ENCODE measurements at regions not wholly inside any gene's neighbourhood (a gene's known extent, or its start where the extent isn't known, plus 50 kb on each side); places are given as distances from the start of the nearest gene placed in this dataset.
"Not testable (repeated sequence)": the region's sequence is repeated elsewhere in the genome, so short reads cannot be mapped to it uniquely, and the experiment has no call there.

DNA sequence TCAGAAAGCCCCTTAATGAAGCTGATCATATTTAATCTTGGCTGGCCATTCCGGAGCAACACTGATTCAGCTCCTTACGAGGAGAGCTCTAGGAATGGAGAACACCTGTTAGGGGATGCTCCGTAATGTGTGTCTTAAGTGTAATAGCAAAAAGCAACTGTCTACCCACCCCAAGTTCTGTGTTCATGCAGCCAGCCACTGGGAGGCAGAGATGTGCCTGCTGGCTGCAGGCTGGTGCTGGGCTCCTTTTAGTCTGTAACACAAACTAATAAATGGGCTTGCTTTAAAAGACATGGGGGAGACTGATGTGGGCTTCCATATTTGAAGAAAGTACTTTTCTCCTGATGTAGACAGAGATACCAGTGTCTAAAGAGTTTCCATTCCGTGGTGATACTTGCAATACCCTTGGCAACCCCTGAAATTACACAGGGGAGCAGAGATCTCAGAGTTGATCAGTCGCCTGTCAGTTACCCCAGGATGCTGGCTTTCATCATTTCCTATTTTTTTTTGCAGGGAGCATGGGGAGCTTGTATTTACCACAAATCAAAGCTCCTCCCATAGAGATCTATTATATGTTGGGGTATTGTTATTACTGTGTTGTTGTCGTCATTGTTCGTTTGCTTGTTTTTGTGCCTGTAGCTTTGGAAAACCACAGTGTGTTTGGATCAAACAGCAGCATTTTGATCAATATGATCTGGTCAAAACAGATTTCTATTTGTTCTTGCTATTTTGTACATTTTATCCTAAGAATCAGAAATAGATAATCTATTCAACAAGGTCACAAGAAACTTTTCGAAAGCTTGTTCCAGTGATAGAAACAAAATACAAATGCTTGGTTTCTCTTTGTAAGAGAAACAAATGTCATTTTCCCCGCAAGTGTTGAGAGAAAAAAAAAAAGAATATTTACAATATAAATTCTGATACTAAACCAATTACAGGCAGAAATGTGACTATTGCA lies 65.8 kb downstream of the MTX3 start:
- no peak for DNase-seq (ENCODE audit: insufficient read length)
- FAIRE-seq: no peak
- TF ChIP-seq POLR2A (IDR thresholded peaks at IDR 0.05; ENCODE audit: low read depth, low read length) (no peak), POLR2AphosphoS5 (IDR thresholded peaks at IDR 0.05; ENCODE audit: low read depth, low read length) (no peak), TAF1 (IDR thresholded peaks at IDR 0.05; ENCODE audit: borderline replicate concordance, low read depth, low read length) (no peak)

DNA sequence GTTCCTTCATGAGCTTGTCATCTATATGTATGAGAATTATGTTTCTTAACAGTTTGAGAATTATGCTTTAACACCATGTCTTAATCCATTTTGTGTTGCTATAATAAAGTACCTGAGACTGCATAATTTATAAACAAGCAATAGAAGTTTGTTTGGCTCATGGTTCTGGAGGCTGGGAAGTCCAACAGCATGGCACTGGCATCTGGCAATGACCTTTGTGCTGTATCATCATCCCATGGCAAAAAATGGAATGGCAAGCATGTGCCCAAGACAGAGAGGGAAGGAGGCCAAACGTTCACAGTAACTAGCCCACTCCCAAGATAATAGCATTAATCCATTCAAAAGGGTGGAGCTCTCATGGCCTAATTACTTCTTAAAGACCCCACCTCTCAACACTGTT lies 67.6 kb downstream of the MTX3 start:
- TF ChIP-seq POLR2A (IDR thresholded peaks at IDR 0.05; ENCODE audit: low read depth, low read length) (no peak), POLR2AphosphoS5 (IDR thresholded peaks at IDR 0.05; ENCODE audit: low read depth, low read length) (no peak), TAF1 (IDR thresholded peaks at IDR 0.05; ENCODE audit: borderline replicate concordance, low read depth, low read length) (no peak)
- FAIRE-seq (no peak), DNase-seq (ENCODE audit: insufficient read length) (no peak)

DNA sequence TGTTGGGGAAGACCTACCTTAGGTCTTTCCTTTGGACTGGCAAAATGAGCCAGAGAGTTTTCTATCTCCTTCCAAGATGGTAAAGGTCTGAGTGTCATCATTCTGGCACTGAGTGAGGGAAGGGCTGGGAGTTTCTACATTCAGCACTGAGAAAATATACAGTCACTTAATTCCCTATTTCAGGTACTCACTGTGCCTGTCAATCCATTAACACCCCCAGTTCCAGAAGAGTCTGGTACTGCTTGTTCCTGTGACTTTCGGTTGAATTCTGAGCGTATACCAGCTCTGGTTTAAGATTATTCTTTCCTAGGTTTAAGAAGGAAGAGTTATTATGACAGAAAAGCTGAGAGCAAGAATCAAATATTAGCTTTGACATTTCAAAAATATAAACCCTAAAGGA lies 68.4 kb downstream of the MTX3 start:
- TF ChIP-seq POLR2AphosphoS5 (IDR thresholded peaks at IDR 0.05; ENCODE audit: low read depth, low read length): no peak
- TF ChIP-seq POLR2A (IDR thresholded peaks at IDR 0.05; ENCODE audit: low read depth, low read length): no peak
- no peak for TF ChIP-seq TAF1 (IDR thresholded peaks at IDR 0.05; ENCODE audit: borderline replicate concordance, low read depth, low read length)
- FAIRE-seq (no peak), DNase-seq (ENCODE audit: insufficient read length) (no peak)

DNA sequence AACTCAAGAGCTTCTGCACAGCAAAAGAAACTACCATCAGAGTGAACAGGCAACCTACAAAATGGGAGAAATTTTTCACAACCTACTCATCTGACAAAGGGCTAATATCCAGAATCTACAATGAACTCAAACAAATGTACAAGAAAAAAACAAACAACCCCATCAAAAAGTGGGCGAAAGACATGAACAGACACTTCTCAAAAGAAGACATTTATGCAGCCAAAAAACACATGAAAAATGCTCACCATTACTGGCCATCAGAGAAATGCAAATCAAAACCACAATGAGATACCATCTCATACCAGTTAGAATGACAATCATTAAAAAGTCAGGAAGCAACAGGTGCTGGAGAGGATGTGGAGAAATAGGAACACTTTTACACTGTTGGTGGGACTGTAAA lies 83.6 kb downstream of the MTX3 start:
- not testable (repeated sequence) for FAIRE-seq; DNase-seq (ENCODE audit: insufficient read length)

DNA sequence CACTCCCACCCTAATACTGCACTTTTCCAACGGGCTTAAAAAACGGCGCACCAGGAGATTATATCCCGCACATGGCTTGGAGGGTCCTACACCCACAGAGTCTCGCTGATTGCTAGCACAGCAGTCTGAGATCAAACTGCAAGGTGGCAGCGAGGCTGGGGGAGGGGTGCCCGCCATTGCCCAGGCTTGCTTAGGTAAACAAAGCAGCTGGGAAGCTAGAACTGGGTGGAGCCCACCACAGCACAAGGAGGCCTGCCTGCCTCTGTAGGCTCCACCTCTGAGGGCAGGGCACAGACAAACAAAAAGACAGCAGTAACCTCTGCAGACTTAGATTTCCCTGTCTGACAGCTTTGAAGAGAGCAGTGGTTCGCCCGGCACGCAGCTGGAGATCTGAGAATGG lies 88.5 kb downstream of the MTX3 start:
- not testable (repeated sequence) for DNase-seq (ENCODE audit: insufficient read length); FAIRE-seq

DNA sequence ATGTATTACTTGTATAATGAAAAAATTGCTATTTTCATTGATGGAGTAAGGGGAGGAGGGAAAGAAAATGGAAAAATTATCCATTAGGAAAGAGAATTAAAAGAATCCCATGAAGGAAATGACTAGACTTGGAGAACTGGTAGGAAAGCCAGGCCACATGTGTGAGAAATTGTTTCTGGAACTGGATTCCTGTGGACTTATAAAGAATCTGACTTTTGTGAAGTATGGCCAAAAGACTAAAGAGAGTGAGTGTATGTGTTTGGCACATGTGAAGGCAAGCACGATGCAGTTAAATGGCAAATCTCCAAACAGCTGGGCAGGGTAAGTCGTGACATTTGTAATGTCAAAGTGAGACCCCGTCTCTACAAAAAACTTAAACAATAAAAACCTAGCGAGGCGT lies 89.4 kb downstream of the MTX3 start:
- FAIRE-seq (no peak), DNase-seq (ENCODE audit: insufficient read length) (no peak)
- no peak for TF ChIP-seq POLR2A (IDR thresholded peaks at IDR 0.05; ENCODE audit: low read depth, low read length)
- TF ChIP-seq POLR2AphosphoS5 (IDR thresholded peaks at IDR 0.05; ENCODE audit: low read depth, low read length): no peak
- TF ChIP-seq TAF1 (IDR thresholded peaks at IDR 0.05; ENCODE audit: borderline replicate concordance, low read depth, low read length): no peak

DNA sequence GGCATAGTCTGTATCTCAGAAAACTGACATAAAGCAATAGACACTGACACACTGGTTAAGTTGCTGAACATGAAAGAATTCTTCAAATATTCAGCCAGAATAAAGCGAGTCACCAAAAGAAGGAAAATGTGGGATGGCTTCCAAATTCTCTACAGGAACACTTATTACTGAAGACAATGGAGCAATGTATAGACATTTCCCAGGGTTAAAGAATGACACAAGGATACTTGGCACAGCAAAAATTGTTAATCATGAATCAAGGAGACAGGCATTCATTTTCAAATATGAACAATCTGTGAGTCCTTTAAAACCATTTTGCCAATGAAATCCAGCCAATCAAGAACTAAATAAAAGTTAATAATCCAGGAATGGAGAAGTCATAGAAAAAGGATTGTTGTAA lies 92.5 kb downstream of the MTX3 start:
- FAIRE-seq: no peak
- TF ChIP-seq POLR2A (IDR thresholded peaks at IDR 0.05; ENCODE audit: low read depth, low read length): no peak
- TF ChIP-seq TAF1 (IDR thresholded peaks at IDR 0.05; ENCODE audit: borderline replicate concordance, low read depth, low read length): no peak
- no peak for TF ChIP-seq POLR2AphosphoS5 (IDR thresholded peaks at IDR 0.05; ENCODE audit: low read depth, low read length)

DNA sequence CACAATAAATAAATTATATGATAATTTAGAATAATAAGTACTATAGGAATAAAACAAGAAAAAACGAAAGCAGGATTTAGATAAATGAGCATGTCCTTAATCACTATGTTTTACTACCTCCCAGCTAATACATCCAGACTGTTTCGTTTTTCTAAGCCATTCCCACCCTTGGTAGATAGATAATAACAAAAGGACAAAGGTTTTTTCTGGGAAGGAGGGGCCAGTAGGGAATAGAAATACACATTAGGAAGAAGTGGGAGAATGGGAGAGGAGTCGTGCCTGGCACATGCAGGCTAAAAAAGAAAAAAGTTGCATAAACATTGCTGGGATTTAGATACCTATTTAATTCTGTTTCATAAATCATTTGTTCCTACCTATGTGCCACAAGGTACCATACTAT lies 97.1 kb downstream of the MTX3 start:
- no peak for FAIRE-seq
- no peak for TF ChIP-seq POLR2A (IDR thresholded peaks at IDR 0.05; ENCODE audit: low read depth, low read length)
- TF ChIP-seq POLR2AphosphoS5 (IDR thresholded peaks at IDR 0.05; ENCODE audit: low read depth, low read length): no peak
- TF ChIP-seq TAF1 (IDR thresholded peaks at IDR 0.05; ENCODE audit: borderline replicate concordance, low read depth, low read length): no peak
- DNase-seq (ENCODE audit: insufficient read length): no peak

More for the DNA sequence above, 92.5 kb downstream of the MTX3 start:
- no peak for DNase-seq (ENCODE audit: insufficient read length)

DNA sequence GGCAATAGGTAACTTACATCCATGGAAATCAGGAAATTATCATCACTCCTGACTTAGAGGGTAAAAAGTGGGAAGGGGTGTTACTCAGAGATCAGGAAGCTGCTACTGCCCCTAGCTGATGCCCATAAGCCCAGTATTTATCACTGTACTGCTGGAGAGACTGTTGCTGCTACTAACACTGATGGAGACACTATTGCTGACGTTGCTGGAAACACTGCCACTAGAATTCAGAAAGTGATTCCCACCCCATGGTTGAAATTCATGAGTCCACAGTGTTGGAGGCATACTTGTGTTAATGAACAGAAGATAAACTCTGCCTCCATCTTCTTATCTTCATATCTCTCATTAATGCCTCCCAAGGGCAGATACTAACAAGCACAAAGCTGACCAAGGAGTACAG lies 97.6 kb downstream of the MTX3 start:
- TF ChIP-seq POLR2A (IDR thresholded peaks at IDR 0.05; ENCODE audit: low read depth, low read length): no peak
- no peak for TF ChIP-seq POLR2AphosphoS5 (IDR thresholded peaks at IDR 0.05; ENCODE audit: low read depth, low read length)
- no peak for TF ChIP-seq TAF1 (IDR thresholded peaks at IDR 0.05; ENCODE audit: borderline replicate concordance, low read depth, low read length)
- no peak for DNase-seq (ENCODE audit: insufficient read length)
- FAIRE-seq: no peak

DNA sequence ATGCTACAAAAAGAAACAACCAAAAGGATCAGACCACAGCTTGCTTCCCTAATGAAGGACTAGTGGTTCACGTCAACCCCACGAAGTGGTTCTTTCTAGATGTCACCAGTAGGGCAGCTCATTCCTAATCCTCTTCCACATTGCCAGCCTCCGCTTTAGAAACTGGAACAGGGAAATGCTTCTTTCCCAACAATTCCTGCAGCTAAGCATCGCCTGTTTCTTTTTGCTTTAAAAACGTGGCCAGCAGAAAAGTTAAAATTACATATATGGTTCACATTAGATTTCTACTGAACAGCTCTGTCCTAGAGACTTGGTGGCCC lies 100.2 kb downstream of the MTX3 start:
- TF ChIP-seq TAF1 (IDR thresholded peaks at IDR 0.05; ENCODE audit: borderline replicate concordance, low read depth, low read length): no peak
- no peak for TF ChIP-seq POLR2AphosphoS5 (IDR thresholded peaks at IDR 0.05; ENCODE audit: low read depth, low read length)
- no peak for TF ChIP-seq POLR2A (IDR thresholded peaks at IDR 0.05; ENCODE audit: low read depth, low read length)
- DNase-seq (ENCODE audit: insufficient read length) (no peak), FAIRE-seq (no peak)

DNA sequence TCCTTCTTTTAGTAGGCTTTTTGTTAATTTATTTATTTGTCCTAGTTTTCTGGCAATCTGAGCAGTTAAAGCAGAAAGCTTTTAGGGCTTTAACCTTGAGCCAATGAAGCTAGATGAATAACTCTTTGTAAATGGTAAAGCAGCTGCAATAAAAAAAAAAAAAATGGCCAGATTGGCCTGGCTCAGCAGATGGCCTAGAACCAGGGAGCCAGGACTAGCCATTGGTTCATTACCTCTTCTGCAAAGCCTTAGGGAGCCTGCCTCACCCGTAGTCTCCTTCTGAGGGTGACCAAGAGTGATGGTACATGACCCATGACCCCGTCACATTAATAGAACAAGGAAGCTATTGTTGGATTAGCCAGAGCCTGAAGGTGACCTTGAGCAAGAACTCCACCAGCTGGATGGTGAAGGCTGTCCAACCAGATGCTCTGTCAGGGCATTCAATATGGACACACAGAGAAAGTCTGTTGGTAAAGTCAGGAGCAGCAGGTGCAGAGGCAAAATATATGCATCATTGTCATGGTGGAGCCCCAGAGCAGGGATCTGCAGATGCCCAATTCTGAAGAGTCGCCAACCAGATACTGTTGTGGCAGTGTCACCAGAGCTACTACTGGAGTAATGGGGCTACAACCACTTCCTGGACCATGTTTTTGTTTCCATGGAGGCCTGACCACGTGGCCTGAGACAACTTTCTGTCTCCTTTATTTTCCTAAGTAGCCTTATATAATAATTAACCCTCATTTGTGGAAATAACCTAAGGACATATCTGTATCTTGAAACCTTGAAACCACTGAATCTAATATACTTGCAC lies 100.7 kb downstream of the MTX3 start:
- FAIRE-seq (no peak), DNase-seq (ENCODE audit: insufficient read length) (no peak)
- TF ChIP-seq TAF1 (IDR thresholded peaks at IDR 0.05; ENCODE audit: borderline replicate concordance, low read depth, low read length): no peak
- no peak for TF ChIP-seq POLR2AphosphoS5 (IDR thresholded peaks at IDR 0.05; ENCODE audit: low read depth, low read length)
- TF ChIP-seq POLR2A (IDR thresholded peaks at IDR 0.05; ENCODE audit: low read depth, low read length): no peak

DNA sequence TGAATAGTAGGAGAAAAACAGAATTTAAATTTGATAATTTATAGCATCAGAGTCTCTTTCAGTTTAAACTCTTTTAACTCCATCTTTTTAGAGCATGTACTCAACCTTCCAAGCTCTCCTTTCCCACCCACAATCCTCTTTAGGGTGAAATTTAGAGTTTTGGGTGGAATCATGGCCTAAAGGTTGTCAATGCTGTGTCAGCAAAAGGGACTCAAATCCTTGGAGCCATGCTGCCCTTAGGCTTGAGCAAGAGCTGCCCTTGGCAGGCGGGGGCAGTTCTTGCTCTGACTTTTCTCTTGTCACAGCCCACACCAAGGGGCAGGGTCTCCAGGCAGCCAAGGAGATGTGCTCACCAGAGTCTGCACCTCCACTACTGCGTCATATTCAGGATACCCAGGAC lies 102.4 kb downstream of the MTX3 start:
- TF ChIP-seq TAF1 (IDR thresholded peaks at IDR 0.05; ENCODE audit: borderline replicate concordance, low read depth, low read length) (no peak), POLR2AphosphoS5 (IDR thresholded peaks at IDR 0.05; ENCODE audit: low read depth, low read length) (no peak), POLR2A (IDR thresholded peaks at IDR 0.05; ENCODE audit: low read depth, low read length) (no peak)
- no peak for FAIRE-seq
- DNase-seq (ENCODE audit: insufficient read length): no peak

Data from GM12892 (cell line).